ENCODE measurements at regions not wholly inside any gene's neighbourhood (a gene's known extent, or its start where the extent isn't known, plus 50 kb on each side); places are given as distances from the start of the nearest gene placed in this dataset.

GRCh38 chr1:94591823-94592570, 50.4 kb upstream of the F3 start:
- H3K4me3 ChIP-seq (ENCODE audit: low read depth, low read length) = no peak overlapping the region
- no peak for DNase-seq (ENCODE audit: low read depth)
- TF ChIP-seq CTCF (IDR thresholded peaks at IDR 0.05; ENCODE audit: low read depth, low read length, missing control alignments) = no peak
